ENCODE measurements at regions not wholly inside any gene's neighbourhood (a gene's known extent, or its start where the extent isn't known, plus 50 kb on each side); places are given as distances from the start of the nearest gene placed in this dataset.

DNA sequence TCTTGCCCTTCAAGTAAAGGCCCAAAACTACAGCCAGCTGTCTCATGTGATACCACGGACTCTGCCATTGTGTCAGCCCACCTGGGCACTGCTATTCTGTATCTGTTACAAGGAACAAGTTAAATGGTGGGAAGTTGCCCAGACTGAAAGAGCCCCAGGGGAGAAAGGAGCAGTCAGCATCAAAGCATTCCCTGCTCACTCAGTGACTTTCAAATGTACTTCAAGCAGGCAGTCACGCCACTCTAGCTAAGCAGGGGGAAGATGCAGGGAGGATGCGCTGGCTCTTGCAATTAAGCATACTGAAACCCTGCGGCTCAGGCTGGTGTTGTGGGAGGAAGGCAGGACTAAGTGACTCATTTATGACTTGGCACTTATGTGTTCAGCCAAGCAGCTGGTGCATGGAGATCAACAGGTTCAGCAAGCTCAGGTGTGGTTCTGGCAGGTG, 1249.6 kb downstream of the TYW1 start:
- no peak overlapping the region for H3K4me3 ChIP-seq
- H3K9me2 ChIP-seq (ENCODE audit: insufficient read depth): no peaks in the 10 kb centered on the region
- DNase-seq: no peak
- TF ChIP-seq EZH2phosphoT487 (IDR thresholded peaks at IDR 0.05; ENCODE audit: insufficient read depth, low read depth): no peak
- TF ChIP-seq EZH2 (IDR thresholded peaks at IDR 0.05; ENCODE audit: insufficient read depth, poor library complexity, severe bottlenecking): no peak
- H3K79me2 ChIP-seq (ENCODE audit: insufficient read depth): no peaks in the 10 kb centered on the region
- H3K27me3 ChIP-seq (replicated peaks; ENCODE audit: insufficient read depth): no peaks in the 10 kb centered on the region
- H3K27ac ChIP-seq: no peak overlapping the region
- H3K9me3 ChIP-seq (ENCODE audit: low read depth): no peaks in the 10 kb centered on the region
- H3K4me1 ChIP-seq (ENCODE audit: insufficient read depth): no peaks in the 10 kb centered on the region
- H3K4me2 ChIP-seq (ENCODE audit: unreplicated experiment): no peak overlapping the region
- H4K20me1 ChIP-seq (ENCODE audit: insufficient read depth): no peaks in the 10 kb centered on the region
- H3F3A ChIP-seq (ENCODE audit: insufficient read depth): no peaks in the 10 kb centered on the region
- in situ Hi-C loops (cut with MboI): no loop called here
- no peak overlapping the region for H3K9ac ChIP-seq
- H3K36me3 ChIP-seq (ENCODE audit: low read depth): no peaks in the 10 kb centered on the region
- H2AFZ ChIP-seq: no peak overlapping the region
- 30 to 36% methylated on average over 4 of the region's 4 CpGs for WGBS, 2 experiments (ENCODE audit: low coverage in 1 of 2, low lambda C conversion rate in 2 of 2, missing lambda C conversion rate in 2 of 2)

DNA sequence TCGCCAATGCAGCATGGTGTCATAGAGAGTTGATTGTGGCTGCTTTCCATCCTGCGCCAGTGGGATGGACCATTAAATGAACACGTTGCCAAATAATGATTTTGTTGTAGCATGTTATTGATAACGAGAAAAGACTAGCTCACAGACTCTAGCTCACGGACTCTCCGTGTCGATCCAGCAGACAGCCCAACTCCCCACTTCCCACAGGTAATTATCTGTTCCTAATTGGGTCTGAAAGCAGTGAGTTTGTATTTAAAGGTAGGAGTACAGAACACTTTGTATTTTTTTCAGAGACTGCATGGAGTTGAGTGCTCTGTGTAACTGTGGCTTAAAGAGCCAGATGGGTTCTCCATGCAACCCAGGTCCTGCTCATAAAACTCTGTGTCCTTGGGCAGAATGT, 1250.5 kb downstream of the TYW1 start:
- in situ Hi-C loops (cut with MboI): no loop called here
- H3K27me3 ChIP-seq (replicated peaks; ENCODE audit: insufficient read depth): no peaks in the 10 kb centered on the region
- 34 to 37% methylated on average over 7 of the region's 7 CpGs for WGBS, 2 experiments (ENCODE audit: low coverage in 1 of 2, low lambda C conversion rate in 2 of 2, missing lambda C conversion rate in 2 of 2)
- no peaks in the 10 kb centered on the region for H3K79me2 ChIP-seq (ENCODE audit: insufficient read depth)
- no peaks in the 10 kb centered on the region for H3F3A ChIP-seq (ENCODE audit: insufficient read depth)
- no peak overlapping the region for H3K4me2 ChIP-seq (ENCODE audit: unreplicated experiment)
- no peak for TF ChIP-seq EZH2 (IDR thresholded peaks at IDR 0.05; ENCODE audit: insufficient read depth, poor library complexity, severe bottlenecking)
- no peak for TF ChIP-seq EZH2phosphoT487 (IDR thresholded peaks at IDR 0.05; ENCODE audit: insufficient read depth, low read depth)
- no peaks in the 10 kb centered on the region for H3K4me1 ChIP-seq (ENCODE audit: insufficient read depth)
- no peak for DNase-seq
- H3K4me3 ChIP-seq: no peak overlapping the region
- H3K9ac ChIP-seq: no peak overlapping the region
- no peaks in the 10 kb centered on the region for H3K36me3 ChIP-seq (ENCODE audit: low read depth)
- H3K27ac ChIP-seq: no peak overlapping the region
- no peaks in the 10 kb centered on the region for H3K9me3 ChIP-seq (ENCODE audit: low read depth)
- no peak overlapping the region for H2AFZ ChIP-seq
- H3K9me2 ChIP-seq (ENCODE audit: insufficient read depth): no peaks in the 10 kb centered on the region
- H4K20me1 ChIP-seq (ENCODE audit: insufficient read depth): no peaks in the 10 kb centered on the region

DNA sequence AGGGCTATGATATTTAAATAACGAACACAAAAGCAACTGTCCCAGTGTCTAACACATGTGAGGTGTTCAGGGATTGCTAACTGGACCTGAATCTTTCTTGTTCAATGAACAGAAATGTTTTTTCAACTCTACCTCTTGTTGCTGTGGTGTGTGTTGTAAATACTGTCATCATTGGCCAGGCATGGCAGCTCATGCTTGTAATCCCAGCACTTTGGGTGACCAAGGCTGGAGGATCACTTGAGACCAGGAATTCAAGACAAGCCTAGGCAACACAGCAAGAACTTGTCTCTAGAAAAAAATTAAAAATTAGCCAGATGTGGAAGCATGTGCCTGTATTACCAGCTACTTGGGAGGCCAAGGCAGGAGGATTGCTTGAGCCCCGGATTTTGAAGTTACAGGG, 1250.9 kb downstream of the TYW1 start:
- Histone ChIP-seq H3K9me2 (ENCODE audit: insufficient read depth) (no peaks in the 10 kb centered on the region), H2AFZ (no peak overlapping the region), H3K9ac (no peak overlapping the region), H3K79me2 (ENCODE audit: insufficient read depth) (no peaks in the 10 kb centered on the region), H3K27me3 (replicated peaks; ENCODE audit: insufficient read depth) (no peaks in the 10 kb centered on the region), H3K4me2 (ENCODE audit: unreplicated experiment) (no peak overlapping the region), H3K9me3 (ENCODE audit: low read depth) (no peaks in the 10 kb centered on the region), H3K36me3 (ENCODE audit: low read depth) (no peaks in the 10 kb centered on the region), H3K4me1 (ENCODE audit: insufficient read depth) (no peaks in the 10 kb centered on the region), H3K4me3 (no peak overlapping the region), H3F3A (ENCODE audit: insufficient read depth) (no peaks in the 10 kb centered on the region), H3K27ac (no peak overlapping the region), H4K20me1 (ENCODE audit: insufficient read depth) (no peaks in the 10 kb centered on the region)
- in situ Hi-C loops (cut with MboI): no loop called here
- no peak for TF ChIP-seq EZH2phosphoT487 (IDR thresholded peaks at IDR 0.05; ENCODE audit: insufficient read depth, low read depth)
- no peak for TF ChIP-seq EZH2 (IDR thresholded peaks at IDR 0.05; ENCODE audit: insufficient read depth, poor library complexity, severe bottlenecking)
- WGBS, 2 experiments (ENCODE audit: low coverage in 1 of 2, low lambda C conversion rate in 2 of 2, missing lambda C conversion rate in 2 of 2): 6 to 7% methylated on average over 2 of the region's 2 CpGs
- DNase-seq: no peak

GRCh38 chr7:68248973-68249372, 1252.3 kb downstream of the TYW1 start:
- TF ChIP-seq EZH2phosphoT487 (IDR thresholded peaks at IDR 0.05; ENCODE audit: insufficient read depth, low read depth): no peak
- no peak for TF ChIP-seq EZH2 (IDR thresholded peaks at IDR 0.05; ENCODE audit: insufficient read depth, poor library complexity, severe bottlenecking)

GRCh38 chr7:68249611-68250010, 1253.0 kb downstream of the TYW1 start:
- Histone ChIP-seq H2AFZ (no peak overlapping the region), H3K9me3 (ENCODE audit: low read depth) (no peaks in the 10 kb centered on the region), H3K4me2 (ENCODE audit: unreplicated experiment) (no peak overlapping the region), H3K27me3 (replicated peaks; ENCODE audit: insufficient read depth) (no peaks in the 10 kb centered on the region), H3K9me2 (ENCODE audit: insufficient read depth) (no peaks in the 10 kb centered on the region), H3K79me2 (ENCODE audit: insufficient read depth) (no peaks in the 10 kb centered on the region), H3K4me3 (no peak overlapping the region), H3F3A (ENCODE audit: insufficient read depth) (no peaks in the 10 kb centered on the region), H3K27ac (no peak overlapping the region), H3K36me3 (ENCODE audit: low read depth) (no peaks in the 10 kb centered on the region), H4K20me1 (ENCODE audit: insufficient read depth) (no peaks in the 10 kb centered on the region), H3K4me1 (ENCODE audit: insufficient read depth) (no peaks in the 10 kb centered on the region), H3K9ac (no peak overlapping the region)
- no peak for TF ChIP-seq EZH2phosphoT487 (IDR thresholded peaks at IDR 0.05; ENCODE audit: insufficient read depth, low read depth)
- TF ChIP-seq EZH2 (IDR thresholded peaks at IDR 0.05; ENCODE audit: insufficient read depth, poor library complexity, severe bottlenecking): no peak
- 14 to 24% methylated on average over 1 of the region's 1 CpG for WGBS, 2 experiments (ENCODE audit: low coverage in 1 of 2, low lambda C conversion rate in 2 of 2, missing lambda C conversion rate in 2 of 2)
- in situ Hi-C loops (cut with MboI): no loop called here
- DNase-seq: no peak

More at GRCh38 chr7:68248973-68249372, 1252.3 kb downstream of the TYW1 start:
- Histone ChIP-seq H3K27me3 (replicated peaks; ENCODE audit: insufficient read depth) (no peaks in the 10 kb centered on the region), H3K9ac (no peak overlapping the region), H2AFZ (no peak overlapping the region), H3K36me3 (ENCODE audit: low read depth) (no peaks in the 10 kb centered on the region), H3K4me1 (ENCODE audit: insufficient read depth) (no peaks in the 10 kb centered on the region), H3K4me2 (ENCODE audit: unreplicated experiment) (no peak overlapping the region), H4K20me1 (ENCODE audit: insufficient read depth) (no peaks in the 10 kb centered on the region), H3K9me3 (ENCODE audit: low read depth) (no peaks in the 10 kb centered on the region), H3K9me2 (ENCODE audit: insufficient read depth) (no peaks in the 10 kb centered on the region), H3F3A (ENCODE audit: insufficient read depth) (no peaks in the 10 kb centered on the region), H3K4me3 (no peak overlapping the region), H3K79me2 (ENCODE audit: insufficient read depth) (no peaks in the 10 kb centered on the region), H3K27ac (no peak overlapping the region)
- in situ Hi-C loops (cut with MboI): no loop called here
- DNase-seq: no peak

All from GM23248 (cell line).